ENCODE measurements at regions not wholly inside any gene's neighbourhood (a gene's known extent, or its start where the extent isn't known, plus 50 kb on each side); places are given as distances from the start of the nearest gene placed in this dataset.
"Not testable (repeated sequence)": the region's sequence is repeated elsewhere in the genome, so short reads cannot be mapped to it uniquely, and the experiment has no call there.

DNA sequence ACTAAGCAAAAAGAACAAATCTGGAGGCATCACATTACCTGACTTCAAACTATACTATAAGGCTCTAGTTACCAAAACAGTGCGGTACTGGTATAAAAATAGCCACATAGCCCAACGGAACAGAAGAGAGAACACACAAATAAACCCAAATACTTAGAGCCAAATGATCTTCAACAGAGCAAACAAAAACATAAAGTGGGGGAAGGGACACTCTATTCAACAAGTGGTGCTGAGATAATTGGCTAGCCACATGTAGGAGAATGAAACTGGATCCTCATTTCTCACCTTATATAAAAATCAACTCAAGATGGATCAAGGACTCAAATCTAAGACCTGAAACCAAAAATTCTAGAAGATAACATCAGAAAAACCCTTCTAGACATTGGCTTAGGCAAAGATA, 89.9 kb upstream of the ZNF608 start:
- TF ChIP-seq, protein P1, sequence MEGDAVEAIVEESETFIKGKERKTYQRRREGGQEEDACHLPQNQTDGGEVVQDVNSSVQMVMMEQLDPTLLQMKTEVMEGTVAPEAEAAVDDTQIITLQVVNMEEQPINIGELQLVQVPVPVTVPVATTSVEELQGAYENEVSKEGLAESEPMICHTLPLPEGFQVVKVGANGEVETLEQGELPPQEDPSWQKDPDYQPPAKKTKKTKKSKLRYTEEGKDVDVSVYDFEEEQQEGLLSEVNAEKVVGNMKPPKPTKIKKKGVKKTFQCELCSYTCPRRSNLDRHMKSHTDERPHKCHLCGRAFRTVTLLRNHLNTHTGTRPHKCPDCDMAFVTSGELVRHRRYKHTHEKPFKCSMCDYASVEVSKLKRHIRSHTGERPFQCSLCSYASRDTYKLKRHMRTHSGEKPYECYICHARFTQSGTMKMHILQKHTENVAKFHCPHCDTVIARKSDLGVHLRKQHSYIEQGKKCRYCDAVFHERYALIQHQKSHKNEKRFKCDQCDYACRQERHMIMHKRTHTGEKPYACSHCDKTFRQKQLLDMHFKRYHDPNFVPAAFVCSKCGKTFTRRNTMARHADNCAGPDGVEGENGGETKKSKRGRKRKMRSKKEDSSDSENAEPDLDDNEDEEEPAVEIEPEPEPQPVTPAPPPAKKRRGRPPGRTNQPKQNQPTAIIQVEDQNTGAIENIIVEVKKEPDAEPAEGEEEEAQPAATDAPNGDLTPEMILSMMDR (IDR thresholded peaks at IDR 0.05; ENCODE audit: extremely low read depth in 1 of 2, insufficient read depth in 1 of 2, low read depth in 1 of 2, low read length in 2 of 2) = not testable (repeated sequence)
- not testable (repeated sequence) for TF ChIP-seq JUN (IDR thresholded peaks at IDR 0.05; ENCODE audit: borderline replicate concordance, insufficient read depth, insufficient read length, low read depth); POLR2AphosphoS5 (IDR thresholded peaks at IDR 0.05; ENCODE audit: insufficient read depth, low read depth, low read length); POLR2A (IDR thresholded peaks at IDR 0.05; ENCODE audit: low read depth, low read length); GATA2 (IDR thresholded peaks at IDR 0.05; ENCODE audit: insufficient read depth, insufficient read length, low read depth, low read length); FOS (IDR thresholded peaks at IDR 0.05; ENCODE audit: borderline replicate concordance, insufficient read depth, low read length); MYC (IDR thresholded peaks at IDR 0.05; ENCODE audit: low read depth, low read length)
- TF ChIP-seq, protein P2, sequence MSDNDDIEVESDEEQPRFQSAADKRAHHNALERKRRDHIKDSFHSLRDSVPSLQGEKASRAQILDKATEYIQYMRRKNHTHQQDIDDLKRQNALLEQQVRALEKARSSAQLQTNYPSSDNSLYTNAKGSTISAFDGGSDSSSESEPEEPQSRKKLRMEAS (IDR thresholded peaks at IDR 0.05; ENCODE audit: insufficient read depth, insufficient read length) = not testable (repeated sequence)

Data from endothelial cell of umbilical vein (primary cell).